ENCODE measurements at regions not wholly inside any gene's neighbourhood (a gene's known extent, or its start where the extent isn't known, plus 50 kb on each side); places are given as distances from the start of the nearest gene placed in this dataset.

DNA sequence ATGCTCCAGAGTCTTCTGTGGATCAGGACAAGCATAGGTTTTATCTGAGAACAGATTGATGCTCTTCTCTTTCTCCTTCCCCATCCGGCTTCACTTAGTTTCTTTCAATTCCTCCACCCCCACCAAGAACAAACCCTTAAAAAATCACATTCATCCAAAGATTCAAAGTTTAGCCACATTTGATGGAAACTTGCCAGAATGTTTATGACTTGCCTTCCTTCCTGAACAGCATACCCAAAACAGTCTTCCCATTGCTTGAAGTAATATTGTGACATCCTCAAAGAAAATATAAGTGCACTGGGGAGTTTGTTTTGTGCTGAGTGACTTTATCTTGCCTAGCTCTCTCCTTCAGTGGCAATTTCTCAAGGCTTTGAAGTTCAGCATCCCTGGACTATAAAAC, 83.0 kb downstream of the MAGEB17 start:
- TF ChIP-seq, protein P1, sequence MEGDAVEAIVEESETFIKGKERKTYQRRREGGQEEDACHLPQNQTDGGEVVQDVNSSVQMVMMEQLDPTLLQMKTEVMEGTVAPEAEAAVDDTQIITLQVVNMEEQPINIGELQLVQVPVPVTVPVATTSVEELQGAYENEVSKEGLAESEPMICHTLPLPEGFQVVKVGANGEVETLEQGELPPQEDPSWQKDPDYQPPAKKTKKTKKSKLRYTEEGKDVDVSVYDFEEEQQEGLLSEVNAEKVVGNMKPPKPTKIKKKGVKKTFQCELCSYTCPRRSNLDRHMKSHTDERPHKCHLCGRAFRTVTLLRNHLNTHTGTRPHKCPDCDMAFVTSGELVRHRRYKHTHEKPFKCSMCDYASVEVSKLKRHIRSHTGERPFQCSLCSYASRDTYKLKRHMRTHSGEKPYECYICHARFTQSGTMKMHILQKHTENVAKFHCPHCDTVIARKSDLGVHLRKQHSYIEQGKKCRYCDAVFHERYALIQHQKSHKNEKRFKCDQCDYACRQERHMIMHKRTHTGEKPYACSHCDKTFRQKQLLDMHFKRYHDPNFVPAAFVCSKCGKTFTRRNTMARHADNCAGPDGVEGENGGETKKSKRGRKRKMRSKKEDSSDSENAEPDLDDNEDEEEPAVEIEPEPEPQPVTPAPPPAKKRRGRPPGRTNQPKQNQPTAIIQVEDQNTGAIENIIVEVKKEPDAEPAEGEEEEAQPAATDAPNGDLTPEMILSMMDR (IDR thresholded peaks at IDR 0.05) = no peak
- Mint-ChIP-seq H3K4me3 (ENCODE audit: unreplicated experiment) (no peak overlapping the region), H3K27ac (ENCODE audit: unreplicated experiment) (no peak overlapping the region), H3K27me3 (ENCODE audit: unreplicated experiment) (peaks cover 4% of the 10 kb centered on the region), H3K9me3 (ENCODE audit: unreplicated experiment) (peaks cover 3% of the 10 kb centered on the region), H3K36me3 (ENCODE audit: unreplicated experiment) (no peaks in the 10 kb centered on the region), H3K4me1 (ENCODE audit: unreplicated experiment) (peaks cover 8% of the 10 kb centered on the region)
- no peak for DNase-seq (ENCODE audit: extremely low spot score, unreplicated experiment)

DNA sequence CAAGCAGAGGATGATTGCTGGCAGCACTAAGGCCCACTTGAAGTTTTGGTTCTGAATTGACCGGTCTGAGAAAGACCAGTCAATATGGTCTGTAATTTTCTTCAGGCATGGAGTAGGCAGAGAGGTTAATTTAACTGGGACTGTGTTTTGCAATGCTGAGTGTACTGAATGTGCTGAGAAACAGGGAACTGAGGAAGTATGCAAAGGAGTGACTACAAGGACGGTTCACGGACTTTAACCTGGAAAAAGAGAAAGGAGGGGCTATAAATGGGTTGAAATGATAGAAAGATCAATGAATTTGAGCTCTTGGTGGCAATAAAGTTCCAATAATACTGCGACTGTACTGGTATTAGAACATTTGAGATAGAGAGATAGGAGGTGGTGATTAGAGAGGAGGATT, 84.5 kb downstream of the MAGEB17 start:
- no peak for DNase-seq (ENCODE audit: extremely low spot score, unreplicated experiment)
- no peaks in the 10 kb centered on the region for H3K36me3 Mint-ChIP-seq (ENCODE audit: unreplicated experiment)
- no peaks in the 10 kb centered on the region for H3K27me3 Mint-ChIP-seq (ENCODE audit: unreplicated experiment)
- no peak overlapping the region for H3K27ac Mint-ChIP-seq (ENCODE audit: unreplicated experiment)
- no peak overlapping the region for H3K4me3 Mint-ChIP-seq (ENCODE audit: unreplicated experiment)
- H3K9me3 Mint-ChIP-seq (ENCODE audit: unreplicated experiment) = peaks cover 6% of the 10 kb centered on the region
- H3K4me1 Mint-ChIP-seq (ENCODE audit: unreplicated experiment) = peaks cover 10% of the 10 kb centered on the region
- TF ChIP-seq, protein P1 (IDR thresholded peaks at IDR 0.05) = no peak

DNA sequence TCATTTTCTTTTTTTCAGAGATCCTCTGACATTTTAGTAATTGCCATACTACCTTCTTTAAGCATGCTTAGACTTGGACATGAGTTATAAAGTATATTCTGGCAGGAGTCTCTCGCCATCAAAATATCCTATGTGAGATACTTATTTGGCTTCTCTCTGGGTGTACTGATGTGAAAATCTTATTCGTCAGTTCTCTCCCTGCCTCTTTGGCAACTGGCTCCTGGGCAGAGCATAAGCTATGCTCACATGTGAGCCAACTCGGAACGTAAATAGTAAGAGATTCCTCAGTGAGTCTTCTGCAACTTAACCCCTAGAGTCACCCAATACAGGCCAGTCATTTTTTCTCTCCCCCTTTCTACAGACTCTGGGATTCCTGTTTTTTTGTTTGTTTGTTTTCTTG, 91.6 kb downstream of the MAGEB17 start:
- Mint-ChIP-seq H3K4me1 (ENCODE audit: unreplicated experiment) (peaks cover 10% of the 10 kb centered on the region), H3K4me3 (ENCODE audit: unreplicated experiment) (no peak overlapping the region), H3K27me3 (ENCODE audit: unreplicated experiment) (peaks cover 14% of the 10 kb centered on the region), H3K27ac (ENCODE audit: unreplicated experiment) (no peak overlapping the region), H3K9me3 (ENCODE audit: unreplicated experiment) (peaks cover 14% of the 10 kb centered on the region), H3K36me3 (ENCODE audit: unreplicated experiment) (no peaks in the 10 kb centered on the region)
- DNase-seq (ENCODE audit: extremely low spot score, unreplicated experiment) = no peak
- TF ChIP-seq, protein P1 (IDR thresholded peaks at IDR 0.05) = no peak

DNA sequence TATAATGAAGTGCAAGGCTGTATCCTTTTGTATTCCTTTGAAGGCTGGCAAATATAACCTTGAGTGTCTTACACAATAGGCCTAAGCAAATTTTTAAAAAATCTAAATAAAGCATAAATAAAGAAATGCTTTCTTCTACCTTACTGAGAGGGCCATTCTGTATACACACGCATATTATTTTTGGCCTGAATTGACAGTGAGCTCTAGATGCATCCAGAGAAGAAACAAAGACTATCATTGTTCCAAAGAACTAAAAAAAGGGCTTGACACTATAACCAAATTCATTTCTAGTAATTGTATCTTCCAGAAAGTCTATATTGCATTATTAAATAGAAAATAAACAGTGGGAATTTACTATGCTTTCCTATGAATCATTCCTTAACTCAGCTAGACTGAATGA, 100.2 kb downstream of the MAGEB17 start:
- TF ChIP-seq, protein P1 (IDR thresholded peaks at IDR 0.05) = no peak
- Mint-ChIP-seq H3K36me3 (ENCODE audit: unreplicated experiment) (no peaks in the 10 kb centered on the region), H3K9me3 (ENCODE audit: unreplicated experiment) (peaks cover 12% of the 10 kb centered on the region), H3K4me1 (ENCODE audit: unreplicated experiment) (peaks cover 2% of the 10 kb centered on the region), H3K27me3 (ENCODE audit: unreplicated experiment) (peaks cover 11% of the 10 kb centered on the region), H3K4me3 (ENCODE audit: unreplicated experiment) (no peak overlapping the region), H3K27ac (ENCODE audit: unreplicated experiment) (no peak overlapping the region)
- no peak for DNase-seq (ENCODE audit: extremely low spot score, unreplicated experiment)

DNA sequence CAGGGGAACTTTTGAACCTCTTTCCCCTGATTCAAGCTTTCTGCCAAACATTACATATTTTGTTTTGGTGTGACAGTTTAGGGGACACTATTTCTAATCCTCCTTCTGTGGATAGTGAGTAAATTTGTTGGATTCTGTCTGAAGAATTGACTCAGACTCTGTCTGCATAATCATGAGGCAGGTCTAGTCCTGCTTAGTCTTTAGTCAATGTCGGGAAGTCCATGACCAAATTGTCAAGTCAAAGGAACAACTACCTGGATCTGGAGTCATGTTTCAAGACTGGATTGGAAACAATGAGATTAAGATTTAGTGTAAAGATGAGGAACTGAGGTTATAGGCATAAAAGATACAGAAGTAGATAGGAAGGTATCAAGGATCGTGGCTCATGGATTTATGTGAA, 100.9 kb downstream of the MAGEB17 start:
- H3K27ac Mint-ChIP-seq (ENCODE audit: unreplicated experiment) = no peak overlapping the region
- DNase-seq (ENCODE audit: extremely low spot score, unreplicated experiment) = no peak
- no peak overlapping the region for H3K4me3 Mint-ChIP-seq (ENCODE audit: unreplicated experiment)
- no peaks in the 10 kb centered on the region for H3K36me3 Mint-ChIP-seq (ENCODE audit: unreplicated experiment)
- TF ChIP-seq, protein P1 (IDR thresholded peaks at IDR 0.05) = no peak
- peaks cover 8% of the 10 kb centered on the region for H3K27me3 Mint-ChIP-seq (ENCODE audit: unreplicated experiment)
- peaks cover 2% of the 10 kb centered on the region for H3K4me1 Mint-ChIP-seq (ENCODE audit: unreplicated experiment)
- H3K9me3 Mint-ChIP-seq (ENCODE audit: unreplicated experiment) = peaks cover 12% of the 10 kb centered on the region

Measured in osteocyte (in vitro differentiated cells).